Brain microvascular endothelial cell (primary cell): ENCODE measurements at regions not wholly inside any gene's neighbourhood (a gene's known extent, or its start where the extent isn't known, plus 50 kb on each side); places are given as distances from the start of the nearest gene placed in this dataset.

Experiments used
- DNase-seq: peaks from one replicate; pipeline ENCODE4 v3.0.0-alpha.2; 2020
- H3K27ac ChIP-seq: fragments of 250-450 bp; sonication (Bioruptor Pico); 2 replicates; pipeline ENCODE4 v1.5.1; 2020; ENCODE audit warnings: mild to moderate bottlenecking, moderate library complexity
- H3K27me3 ChIP-seq: fragments of 250-450 bp; sonication (Bioruptor Pico); replicated peaks from 2 replicates; pipeline ENCODE4 v1.5.1; 2020; ENCODE audit warnings: mild to moderate bottlenecking
- H3K36me3 ChIP-seq: fragments of 250-450 bp; sonication (Bioruptor Pico); replicated peaks from 2 replicates; pipeline ENCODE4 v1.5.1; 2020; ENCODE audit warnings: mild to moderate bottlenecking
- H3K4me3 ChIP-seq: 2 replicates; pipeline ENCODE4 v1.5.1; 2011; ENCODE audit warnings: low read depth, mild to moderate bottlenecking, control low read depth, low read length, moderate library complexity
- in situ Hi-C: cut with HindIII; loops from 2 replicates; pipeline ENCODE4 v1.10.0; 2017; ENCODE audit warnings: low sequenced_read_pairs, low pct_ligation_motif_present
- TF ChIP-seq, protein P1 (sequence below): IDR thresholded peaks from 2 replicates; pipeline ENCODE4 v1.5.1; 2011; ENCODE audit warnings: low read depth, mild to moderate bottlenecking, moderate library complexity, low read length, control low read depth, inconsistent platforms; ENCODE audit errors: missing control alignments

DNA sequence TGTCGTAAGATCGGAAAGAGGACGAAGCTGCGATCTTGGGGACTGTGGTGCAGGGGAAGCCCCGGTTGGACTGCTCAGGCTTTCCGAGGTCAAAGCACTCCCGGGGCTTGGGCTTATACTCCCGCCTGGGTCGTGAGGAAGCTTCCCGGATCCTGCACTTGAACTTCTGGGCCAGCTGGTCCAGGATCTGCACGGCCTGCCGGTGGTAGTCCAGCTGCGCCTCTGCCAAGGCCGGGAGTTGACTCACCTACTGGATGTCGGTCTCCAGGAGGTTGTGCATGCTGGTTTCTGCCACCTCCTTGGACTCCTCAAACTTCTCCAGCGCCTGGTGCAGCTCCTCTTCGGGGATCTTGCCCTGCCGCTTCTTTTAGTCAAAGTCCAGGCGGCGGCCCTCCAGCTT is 99.2 kb downstream of the KPNA2 start:
- TF ChIP-seq, protein P1, sequence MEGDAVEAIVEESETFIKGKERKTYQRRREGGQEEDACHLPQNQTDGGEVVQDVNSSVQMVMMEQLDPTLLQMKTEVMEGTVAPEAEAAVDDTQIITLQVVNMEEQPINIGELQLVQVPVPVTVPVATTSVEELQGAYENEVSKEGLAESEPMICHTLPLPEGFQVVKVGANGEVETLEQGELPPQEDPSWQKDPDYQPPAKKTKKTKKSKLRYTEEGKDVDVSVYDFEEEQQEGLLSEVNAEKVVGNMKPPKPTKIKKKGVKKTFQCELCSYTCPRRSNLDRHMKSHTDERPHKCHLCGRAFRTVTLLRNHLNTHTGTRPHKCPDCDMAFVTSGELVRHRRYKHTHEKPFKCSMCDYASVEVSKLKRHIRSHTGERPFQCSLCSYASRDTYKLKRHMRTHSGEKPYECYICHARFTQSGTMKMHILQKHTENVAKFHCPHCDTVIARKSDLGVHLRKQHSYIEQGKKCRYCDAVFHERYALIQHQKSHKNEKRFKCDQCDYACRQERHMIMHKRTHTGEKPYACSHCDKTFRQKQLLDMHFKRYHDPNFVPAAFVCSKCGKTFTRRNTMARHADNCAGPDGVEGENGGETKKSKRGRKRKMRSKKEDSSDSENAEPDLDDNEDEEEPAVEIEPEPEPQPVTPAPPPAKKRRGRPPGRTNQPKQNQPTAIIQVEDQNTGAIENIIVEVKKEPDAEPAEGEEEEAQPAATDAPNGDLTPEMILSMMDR: no peak
- H3K4me3 ChIP-seq: no peak overlapping the region
- DNase-seq: no peak
- in situ Hi-C loops: no loop called here
- H3K27ac ChIP-seq: no peak overlapping the region
- no peaks in the 10 kb centered on the region for H3K36me3 ChIP-seq
- no peaks in the 10 kb centered on the region for H3K27me3 ChIP-seq

DNA sequence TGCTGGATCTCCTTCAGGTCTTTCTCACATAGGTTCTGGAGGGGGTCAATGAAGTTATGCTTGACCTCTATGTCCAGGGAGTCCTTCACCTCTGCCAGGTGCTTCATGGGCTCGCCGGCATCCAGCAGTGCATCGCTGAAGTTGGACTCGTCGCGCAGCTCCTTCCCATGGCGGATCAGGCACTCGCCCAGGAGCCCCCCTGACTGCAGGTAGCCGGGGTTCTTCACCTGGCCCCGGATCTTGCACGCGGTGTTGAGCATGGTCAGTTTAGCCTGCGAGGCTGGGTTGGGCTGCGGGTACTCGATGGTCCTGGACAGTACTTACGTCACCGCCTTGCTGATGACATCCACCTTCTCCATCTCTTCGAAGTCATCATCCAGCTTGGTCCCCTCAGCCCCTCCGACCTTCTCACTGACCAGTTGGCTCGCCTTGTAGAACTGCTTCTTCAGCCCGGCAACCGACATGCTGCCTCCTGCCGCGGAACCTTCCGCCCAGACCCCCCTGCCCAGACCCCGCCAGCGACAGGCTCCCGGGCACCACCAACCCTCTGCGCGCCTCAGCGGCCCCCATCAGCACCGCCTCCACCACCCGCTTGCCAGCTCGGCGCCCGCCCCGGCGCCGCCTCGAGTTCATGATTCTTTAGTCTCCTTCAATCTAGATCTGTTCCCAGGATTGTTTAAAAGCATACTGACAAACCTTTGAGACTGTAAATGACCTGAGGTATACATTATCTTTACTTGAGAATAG is 99.8 kb downstream of the KPNA2 start:
- in situ Hi-C loops: no loop called here
- no peaks in the 10 kb centered on the region for H3K27me3 ChIP-seq
- DNase-seq: no peak
- H3K27ac ChIP-seq: no peak overlapping the region
- no peak overlapping the region for H3K4me3 ChIP-seq
- no peaks in the 10 kb centered on the region for H3K36me3 ChIP-seq
- TF ChIP-seq, protein P1: no peak

DNA sequence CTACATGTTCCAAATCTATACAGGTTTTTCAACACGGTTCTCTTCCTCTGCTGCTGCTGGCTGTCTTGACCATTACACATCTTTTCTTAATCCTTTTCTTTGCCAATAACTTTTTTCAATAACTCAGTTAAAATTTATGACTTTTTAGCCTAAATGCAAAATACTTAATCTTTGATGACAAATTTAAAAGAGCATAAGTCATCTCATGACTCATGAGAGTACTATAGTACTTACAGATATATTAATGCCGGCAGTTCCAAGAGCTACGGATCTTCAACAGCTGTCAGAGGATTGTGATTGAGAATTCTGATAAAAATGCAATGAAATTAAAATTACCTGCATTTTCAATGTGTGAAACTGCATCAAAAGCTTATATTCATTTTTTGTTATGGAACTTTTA is 105.5 kb downstream of the KPNA2 start:
- Histone ChIP-seq H3K27me3 (no peaks in the 10 kb centered on the region), H3K4me3 (no peak overlapping the region), H3K27ac (no peak overlapping the region), H3K36me3 (no peaks in the 10 kb centered on the region)
- in situ Hi-C loops: no loop called here
- no peak for DNase-seq
- TF ChIP-seq, protein P1: no peak

DNA sequence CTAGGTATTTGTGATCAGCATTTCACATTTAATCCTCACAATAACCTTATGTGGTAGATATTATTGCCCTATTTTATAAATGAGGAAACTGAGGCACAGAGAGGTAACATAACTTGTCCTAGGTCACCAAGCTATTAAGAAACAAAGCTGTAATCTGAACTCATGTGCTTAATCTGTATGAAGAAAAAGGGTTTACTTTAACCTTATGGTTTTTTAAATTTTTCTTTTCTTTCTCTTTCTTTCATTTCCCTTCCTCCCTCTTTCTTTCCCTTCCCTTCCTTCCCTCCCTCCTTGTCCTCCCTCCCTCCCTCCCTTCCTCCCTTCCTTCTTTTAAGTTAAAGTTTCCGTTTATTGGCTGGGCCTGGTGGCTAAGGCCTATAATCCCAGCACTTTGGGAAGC is 105.2 kb upstream of the AMZ2 start:
- H3K27ac ChIP-seq: no peak overlapping the region
- TF ChIP-seq, protein P1: no peak
- H3K4me3 ChIP-seq: no peak overlapping the region
- in situ Hi-C loops: no loop called here
- DNase-seq: no peak
- no peaks in the 10 kb centered on the region for H3K36me3 ChIP-seq
- no peaks in the 10 kb centered on the region for H3K27me3 ChIP-seq

DNA sequence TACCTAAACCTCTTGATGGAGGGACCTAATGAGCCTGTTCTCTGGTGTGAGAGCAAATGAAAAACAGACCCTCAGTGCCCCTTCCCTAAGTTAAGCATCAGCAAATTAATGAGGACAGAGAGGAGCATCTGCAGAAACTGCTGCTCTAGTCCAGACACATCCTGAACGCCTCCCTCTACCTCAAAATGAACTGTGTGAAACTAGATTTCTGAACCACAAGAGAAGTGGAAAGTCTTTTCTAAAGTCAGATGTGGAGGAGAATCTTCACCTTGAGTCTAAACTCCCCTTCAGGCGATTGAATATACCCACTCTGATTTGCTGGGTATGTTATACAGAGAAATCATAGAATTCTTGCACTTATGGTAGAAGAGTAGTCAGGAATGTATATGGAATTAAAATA is 104.4 kb upstream of the AMZ2 start:
- H3K27ac ChIP-seq: no peak overlapping the region
- H3K27me3 ChIP-seq: no peaks in the 10 kb centered on the region
- no peak overlapping the region for H3K4me3 ChIP-seq
- in situ Hi-C loops: no loop called here
- no peak for DNase-seq
- TF ChIP-seq, protein P1: no peak
- H3K36me3 ChIP-seq: no peaks in the 10 kb centered on the region

DNA sequence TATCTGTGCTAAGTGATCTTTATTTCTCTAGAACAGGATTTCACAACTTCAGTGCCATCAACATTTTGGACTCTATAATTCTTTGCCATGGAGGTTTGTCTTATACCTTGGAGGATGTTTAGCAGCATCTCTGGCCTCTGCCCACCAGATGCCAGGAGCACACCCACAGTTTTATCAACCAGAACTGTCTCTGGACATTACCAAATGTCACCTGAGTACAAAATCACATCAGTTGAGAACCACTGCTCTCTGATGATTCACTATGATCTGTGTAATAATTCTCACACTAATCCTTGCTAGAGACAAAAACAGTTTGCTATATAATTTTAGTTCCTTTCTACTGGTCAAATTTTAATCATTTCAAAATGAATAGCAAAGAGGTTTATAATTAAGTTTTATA is 102.8 kb upstream of the AMZ2 start:
- Histone ChIP-seq H3K27me3 (no peaks in the 10 kb centered on the region), H3K27ac (no peak overlapping the region), H3K36me3 (no peaks in the 10 kb centered on the region), H3K4me3 (no peak overlapping the region)
- TF ChIP-seq, protein P1: no peak
- no peak for DNase-seq
- in situ Hi-C loops: no loop called here
